ENCODE measurements at regions not wholly inside any gene's neighbourhood (a gene's known extent, or its start where the extent isn't known, plus 50 kb on each side); places are given as distances from the start of the nearest gene placed in this dataset.

DNA sequence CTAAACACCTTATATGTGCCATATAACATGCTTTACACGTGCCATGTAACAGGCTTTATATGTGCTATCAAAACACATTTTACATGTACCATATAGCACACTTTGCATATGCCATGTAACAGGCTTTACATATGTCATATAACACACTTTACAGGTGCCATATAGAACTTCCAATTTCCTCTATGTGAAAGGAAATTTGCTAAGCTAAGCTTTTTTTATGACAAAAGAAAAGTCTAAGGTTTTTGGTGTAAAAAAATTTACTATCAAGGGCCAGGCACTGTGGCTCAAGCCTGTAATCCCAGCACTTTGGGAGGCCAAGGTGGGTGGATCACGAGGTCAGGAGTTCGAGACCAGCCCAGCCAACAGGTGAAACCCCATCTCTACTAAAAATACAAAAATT, 136.5 kb downstream of the AKAIN1 start:
- ChIA-PET CTCF (interaction anchor here (4.7 kb wide), 1 partner anchor 953 kb away, joined by 40 read pairs; no protein-coding TSS in a partner anchor), POLR2A (no interaction called here)
- 9% methylated on average over 2 of the region's 3 CpGs for WGBS (ENCODE audit: missing lambda C conversion rate)
- DNase-seq (ENCODE audit: low read depth in 1 of 2, low spot score in 1 of 2) (no peak), ATAC-seq (no peak), FAIRE-seq (no peak)
- no peak overlapping the region for H3K4me3 ChIP-seq
- no peak overlapping the region for H3K27ac ChIP-seq
- no peaks in the 10 kb centered on the region for H3K9me3 ChIP-seq
- H3K4me1 ChIP-seq: no peaks in the 10 kb centered on the region
- peak; percentile 61 for TF ChIP-seq MAFK (IDR thresholded peaks at IDR 0.05; ENCODE audit: partially characterized antibody)
- TF ChIP-seq, protein P1, sequence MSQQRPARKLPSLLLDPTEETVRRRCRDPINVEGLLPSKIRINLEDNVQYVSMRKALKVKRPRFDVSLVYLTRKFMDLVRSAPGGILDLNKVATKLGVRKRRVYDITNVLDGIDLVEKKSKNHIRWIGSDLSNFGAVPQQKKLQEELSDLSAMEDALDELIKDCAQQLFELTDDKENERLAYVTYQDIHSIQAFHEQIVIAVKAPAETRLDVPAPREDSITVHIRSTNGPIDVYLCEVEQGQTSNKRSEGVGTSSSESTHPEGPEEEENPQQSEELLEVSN (IDR thresholded peaks at IDR 0.05; ENCODE audit: borderline replicate concordance, low read depth): no peak
- no peak overlapping the region for H3K4me2 ChIP-seq

DNA sequence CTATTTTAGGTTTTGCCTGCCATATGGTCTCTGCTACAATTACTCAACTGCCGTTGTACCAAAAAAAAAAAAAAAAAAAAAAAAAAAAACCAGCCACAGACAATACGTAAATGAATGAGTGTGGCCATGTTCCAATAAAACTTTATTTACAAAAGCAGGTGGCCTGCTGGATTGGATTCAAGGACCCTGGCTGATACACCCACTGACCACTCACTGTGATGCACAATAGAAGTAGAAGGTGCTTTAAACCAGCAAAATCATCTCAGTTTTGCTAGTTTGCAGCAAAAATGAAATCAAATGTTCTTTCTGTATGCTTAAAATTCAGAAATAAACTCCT, 137.4 kb downstream of the AKAIN1 start:
- CTCF ChIA-PET: interaction anchor here (1.3 to 4.7 kb wide), 4 partner anchors 10 to 952 kb away, joined by 3 to 40 read pairs (median 6); no protein-coding TSS in a partner anchor
- no peaks in the 10 kb centered on the region for H3K9me3 ChIP-seq
- WGBS (ENCODE audit: missing lambda C conversion rate): 24% methylated on average over 2 of the region's 2 CpGs

More for the DNA sequence above, 137.4 kb downstream of the AKAIN1 start:
- DNase-seq (ENCODE audit: low read depth in 1 of 2, low spot score in 1 of 2) (no peak), FAIRE-seq (no peak), ATAC-seq (no peak)
- POLR2A ChIA-PET: no interaction called here
- Histone ChIP-seq H3K4me2 (no peak overlapping the region), H3K4me3 (no peak overlapping the region), H3K4me1 (no peaks in the 10 kb centered on the region), H3K27ac (no peak overlapping the region)
- TF ChIP-seq NR3C1 (IDR thresholded peaks at IDR 0.05) (no peak), POLR2A (IDR thresholded peaks at IDR 0.05; ENCODE audit: low read length) (no peak), PHF8 (IDR thresholded peaks at IDR 0.05; ENCODE audit: borderline replicate concordance, low read depth) (no peak), RNF2 (IDR thresholded peaks at IDR 0.05; ENCODE audit: borderline replicate concordance, low read depth) (no peak), JUNB (IDR thresholded peaks at IDR 0.05) (no peak), SREBF2 (IDR thresholded peaks at IDR 0.05) (no peak), POLR2AphosphoS2 (conservative IDR thresholded peaks at IDR 0.05; ENCODE audit: low read length) (no peak), ESRRA (IDR thresholded peaks at IDR 0.05; ENCODE audit: borderline replicate concordance, low read length) (no peak), HDAC2 (IDR thresholded peaks at IDR 0.05) (no peak), ZC3H11A (IDR thresholded peaks at IDR 0.05) (no peak), HOXB13 (CRISPR knock-in tag; IDR thresholded peaks at IDR 0.05; ENCODE audit: low read depth) (no peak), GATA3 (IDR thresholded peaks at IDR 0.05; ENCODE audit: borderline replicate concordance) (no peak)
- TF ChIP-seq, protein P2, sequence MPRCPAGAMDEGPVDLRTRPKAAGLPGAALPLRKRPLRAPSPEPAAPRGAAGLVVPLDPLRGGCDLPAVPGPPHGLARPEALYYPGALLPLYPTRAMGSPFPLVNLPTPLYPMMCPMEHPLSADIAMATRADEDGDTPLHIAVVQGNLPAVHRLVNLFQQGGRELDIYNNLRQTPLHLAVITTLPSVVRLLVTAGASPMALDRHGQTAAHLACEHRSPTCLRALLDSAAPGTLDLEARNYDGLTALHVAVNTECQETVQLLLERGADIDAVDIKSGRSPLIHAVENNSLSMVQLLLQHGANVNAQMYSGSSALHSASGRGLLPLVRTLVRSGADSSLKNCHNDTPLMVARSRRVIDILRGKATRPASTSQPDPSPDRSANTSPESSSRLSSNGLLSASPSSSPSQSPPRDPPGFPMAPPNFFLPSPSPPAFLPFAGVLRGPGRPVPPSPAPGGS (IDR thresholded peaks at IDR 0.05): no peak
- TF ChIP-seq, protein P3, sequence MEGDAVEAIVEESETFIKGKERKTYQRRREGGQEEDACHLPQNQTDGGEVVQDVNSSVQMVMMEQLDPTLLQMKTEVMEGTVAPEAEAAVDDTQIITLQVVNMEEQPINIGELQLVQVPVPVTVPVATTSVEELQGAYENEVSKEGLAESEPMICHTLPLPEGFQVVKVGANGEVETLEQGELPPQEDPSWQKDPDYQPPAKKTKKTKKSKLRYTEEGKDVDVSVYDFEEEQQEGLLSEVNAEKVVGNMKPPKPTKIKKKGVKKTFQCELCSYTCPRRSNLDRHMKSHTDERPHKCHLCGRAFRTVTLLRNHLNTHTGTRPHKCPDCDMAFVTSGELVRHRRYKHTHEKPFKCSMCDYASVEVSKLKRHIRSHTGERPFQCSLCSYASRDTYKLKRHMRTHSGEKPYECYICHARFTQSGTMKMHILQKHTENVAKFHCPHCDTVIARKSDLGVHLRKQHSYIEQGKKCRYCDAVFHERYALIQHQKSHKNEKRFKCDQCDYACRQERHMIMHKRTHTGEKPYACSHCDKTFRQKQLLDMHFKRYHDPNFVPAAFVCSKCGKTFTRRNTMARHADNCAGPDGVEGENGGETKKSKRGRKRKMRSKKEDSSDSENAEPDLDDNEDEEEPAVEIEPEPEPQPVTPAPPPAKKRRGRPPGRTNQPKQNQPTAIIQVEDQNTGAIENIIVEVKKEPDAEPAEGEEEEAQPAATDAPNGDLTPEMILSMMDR (IDR thresholded peaks at IDR 0.05): no peak
- TF ChIP-seq, protein P4, sequence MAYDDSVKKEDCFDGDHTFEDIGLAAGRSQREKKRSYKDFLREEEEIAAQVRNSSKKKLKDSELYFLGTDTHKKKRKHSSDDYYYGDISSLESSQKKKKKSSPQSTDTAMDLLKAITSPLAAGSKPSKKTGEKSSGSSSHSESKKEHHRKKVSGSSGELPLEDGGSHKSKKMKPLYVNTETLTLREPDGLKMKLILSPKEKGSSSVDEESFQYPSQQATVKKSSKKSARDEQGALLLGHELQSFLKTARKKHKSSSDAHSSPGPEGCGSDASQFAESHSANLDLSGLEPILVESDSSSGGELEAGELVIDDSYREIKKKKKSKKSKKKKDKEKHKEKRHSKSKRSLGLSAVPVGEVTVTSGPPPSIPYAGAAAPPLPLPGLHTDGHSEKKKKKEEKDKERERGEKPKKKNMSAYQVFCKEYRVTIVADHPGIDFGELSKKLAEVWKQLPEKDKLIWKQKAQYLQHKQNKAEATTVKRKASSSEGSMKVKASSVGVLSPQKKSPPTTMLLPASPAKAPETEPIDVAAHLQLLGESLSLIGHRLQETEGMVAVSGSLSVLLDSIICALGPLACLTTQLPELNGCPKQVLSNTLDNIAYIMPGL (CRISPR knock-in tag; IDR thresholded peaks at IDR 0.05; ENCODE audit: borderline replicate concordance): no peak
- TF ChIP-seq, protein P5, sequence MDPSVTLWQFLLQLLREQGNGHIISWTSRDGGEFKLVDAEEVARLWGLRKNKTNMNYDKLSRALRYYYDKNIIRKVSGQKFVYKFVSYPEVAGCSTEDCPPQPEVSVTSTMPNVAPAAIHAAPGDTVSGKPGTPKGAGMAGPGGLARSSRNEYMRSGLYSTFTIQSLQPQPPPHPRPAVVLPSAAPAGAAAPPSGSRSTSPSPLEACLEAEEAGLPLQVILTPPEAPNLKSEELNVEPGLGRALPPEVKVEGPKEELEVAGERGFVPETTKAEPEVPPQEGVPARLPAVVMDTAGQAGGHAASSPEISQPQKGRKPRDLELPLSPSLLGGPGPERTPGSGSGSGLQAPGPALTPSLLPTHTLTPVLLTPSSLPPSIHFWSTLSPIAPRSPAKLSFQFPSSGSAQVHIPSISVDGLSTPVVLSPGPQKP (IDR thresholded peaks at IDR 0.05; ENCODE audit: low read depth, low read length): no peak
- TF ChIP-seq, protein P6, sequence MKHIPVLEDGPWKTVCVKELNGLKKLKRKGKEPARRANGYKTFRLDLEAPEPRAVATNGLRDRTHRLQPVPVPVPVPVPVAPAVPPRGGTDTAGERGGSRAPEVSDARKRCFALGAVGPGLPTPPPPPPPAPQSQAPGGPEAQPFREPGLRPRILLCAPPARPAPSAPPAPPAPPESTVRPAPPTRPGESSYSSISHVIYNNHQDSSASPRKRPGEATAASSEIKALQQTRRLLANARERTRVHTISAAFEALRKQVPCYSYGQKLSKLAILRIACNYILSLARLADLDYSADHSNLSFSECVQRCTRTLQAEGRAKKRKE (CRISPR knock-in tag; IDR thresholded peaks at IDR 0.05; ENCODE audit: low read depth): no peak

Data from A549 (cell line).